DND-41 (cell line): ENCODE measurements at regions not wholly inside any gene's neighbourhood (a gene's known extent, or its start where the extent isn't known, plus 50 kb on each side); places are given as distances from the start of the nearest gene placed in this dataset.

ENCODE experiments used
- ATAC-seq: fragments of 200-7000 bp; cut with Tn5 transposase; 3 replicates; pipeline ENCODE4 v1.9.1; 2021; ENCODE audit warnings: low read depth; ENCODE audit not compliant: insufficient read depth
- DNase-seq: peaks from one replicate; pipeline ENCODE4 v3.0.0-alpha.2; 2020
- H2AFZ ChIP-seq: 2 replicates; pipeline ENCODE4 v1.6.0; 2012; ENCODE audit warnings: low read depth, low read length
- H3K27ac ChIP-seq: 2 replicates; pipeline ENCODE4 v1.5.1; 2012; ENCODE audit warnings: low read length, inconsistent platforms
- H3K27me3 ChIP-seq: fragments of 200-600 bp; sonication (generic); 2 replicates; pipeline ENCODE4 v1.6.0; 2012; ENCODE audit warnings: low read length, mild to moderate bottlenecking, inconsistent platforms; ENCODE audit not compliant: insufficient read depth, poor library complexity
- H3K36me3 ChIP-seq: 2 replicates; pipeline ENCODE4 v1.5.1; 2012; ENCODE audit warnings: low read length, inconsistent platforms; ENCODE audit not compliant: insufficient read depth
- H3K4me1 ChIP-seq: 2 replicates; pipeline ENCODE4 v1.5.1; 2012; ENCODE audit warnings: mild to moderate bottlenecking, low read length; ENCODE audit not compliant: insufficient read depth
- H3K4me2 ChIP-seq: 2 replicates; pipeline ENCODE4 v1.6.0; 2012; ENCODE audit warnings: mild to moderate bottlenecking, moderate library complexity, low read length, inconsistent platforms; ENCODE audit not compliant: insufficient read depth
- H3K4me3 ChIP-seq, 2 experiments: fragments of 200-600 bp in 1 of 2; shearing (Covaris generic) in 1 of 2; 2 replicates each; pipeline ENCODE4 v1.5.1; 2012 to 2016; ENCODE audit warnings: inconsistent platforms in 2 of 2, low read length in 2 of 2, mild to moderate bottlenecking in 2 of 2, low read depth in 1 of 2, moderate library complexity in 1 of 2
- H3K79me2 ChIP-seq: 2 replicates; pipeline ENCODE4 v1.6.0; 2012; ENCODE audit warnings: low read length, inconsistent platforms; ENCODE audit not compliant: insufficient read depth
- H3K9ac ChIP-seq: 2 replicates; pipeline ENCODE4 v1.6.0; 2012; ENCODE audit warnings: low read depth, mild to moderate bottlenecking, inconsistent platforms, low read length, moderate library complexity
- H3K9me3 ChIP-seq: 2 replicates; pipeline ENCODE4 v1.5.1; 2012; ENCODE audit warnings: low read length, moderate library complexity, mild to moderate bottlenecking, inconsistent platforms; ENCODE audit not compliant: insufficient read depth, severe bottlenecking
- H4K20me1 ChIP-seq: 2 replicates; pipeline ENCODE4 v1.6.0; 2012; ENCODE audit warnings: low read length; ENCODE audit not compliant: insufficient read depth
- EZH2 ChIP-seq: IDR thresholded peaks from 3 replicates; pipeline ENCODE4 v1.6.1; 2012; ENCODE audit warnings: borderline replicate concordance, low read depth, mild to moderate bottlenecking, moderate library complexity, low read length, inconsistent platforms; ENCODE audit not compliant: severe bottlenecking
- TF ChIP-seq, protein P1 (sequence below): IDR thresholded peaks from 2 replicates; pipeline ENCODE4 v1.5.1; 2012; ENCODE audit warnings: borderline replicate concordance, low read length, moderate library complexity, mild to moderate bottlenecking; ENCODE audit not compliant: poor library complexity, severe bottlenecking; ENCODE audit errors: extremely low read depth

- Histone ChIP-seq H3K79me2 (no peaks in the 10 kb centered on the region), H2AFZ (no peak overlapping the region), H3K4me1 (no peaks in the 10 kb centered on the region), H3K9me3 (no peaks in the 10 kb centered on the region), H3K4me2 (no peak overlapping the region), H3K27ac (no peak overlapping the region), H3K36me3 (no peaks in the 10 kb centered on the region), H3K27me3 (no peaks in the 10 kb centered on the region), H3K9ac (no peak overlapping the region), H4K20me1 (no peaks in the 10 kb centered on the region), H3K4me3 (no peak overlapping the region)
- TF ChIP-seq, protein P1, sequence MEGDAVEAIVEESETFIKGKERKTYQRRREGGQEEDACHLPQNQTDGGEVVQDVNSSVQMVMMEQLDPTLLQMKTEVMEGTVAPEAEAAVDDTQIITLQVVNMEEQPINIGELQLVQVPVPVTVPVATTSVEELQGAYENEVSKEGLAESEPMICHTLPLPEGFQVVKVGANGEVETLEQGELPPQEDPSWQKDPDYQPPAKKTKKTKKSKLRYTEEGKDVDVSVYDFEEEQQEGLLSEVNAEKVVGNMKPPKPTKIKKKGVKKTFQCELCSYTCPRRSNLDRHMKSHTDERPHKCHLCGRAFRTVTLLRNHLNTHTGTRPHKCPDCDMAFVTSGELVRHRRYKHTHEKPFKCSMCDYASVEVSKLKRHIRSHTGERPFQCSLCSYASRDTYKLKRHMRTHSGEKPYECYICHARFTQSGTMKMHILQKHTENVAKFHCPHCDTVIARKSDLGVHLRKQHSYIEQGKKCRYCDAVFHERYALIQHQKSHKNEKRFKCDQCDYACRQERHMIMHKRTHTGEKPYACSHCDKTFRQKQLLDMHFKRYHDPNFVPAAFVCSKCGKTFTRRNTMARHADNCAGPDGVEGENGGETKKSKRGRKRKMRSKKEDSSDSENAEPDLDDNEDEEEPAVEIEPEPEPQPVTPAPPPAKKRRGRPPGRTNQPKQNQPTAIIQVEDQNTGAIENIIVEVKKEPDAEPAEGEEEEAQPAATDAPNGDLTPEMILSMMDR = no peak
- no peak for TF ChIP-seq EZH2
- DNase-seq (no peak), ATAC-seq (no peak)
Measured at GRCh38 chr2:220424561-220424960, 797.1 kb downstream of the SLC4A3 start.

DNA sequence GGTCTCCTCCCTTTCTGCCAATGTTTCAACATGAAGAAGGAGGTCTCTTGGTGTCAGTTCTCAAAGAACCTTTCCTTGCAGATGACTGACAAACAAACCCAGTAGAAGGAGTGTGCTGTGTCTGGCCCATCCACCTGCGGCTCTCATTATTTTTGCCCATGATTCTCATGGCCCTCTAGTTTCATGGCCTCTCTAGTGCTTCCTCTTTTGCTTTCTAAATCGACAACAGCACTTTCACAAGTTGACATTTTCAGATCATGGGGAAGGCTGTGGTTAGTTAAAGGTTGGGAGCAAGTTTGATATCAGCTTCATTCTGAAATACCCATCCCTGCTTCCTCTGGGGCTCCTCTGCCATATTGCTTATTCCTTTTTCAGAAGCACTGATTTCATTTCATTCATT, 805.2 kb downstream of the SLC4A3 start:
- Histone ChIP-seq H3K27me3 (no peaks in the 10 kb centered on the region), H3K4me3 (no peak overlapping the region)
- ATAC-seq = no peak

DNA sequence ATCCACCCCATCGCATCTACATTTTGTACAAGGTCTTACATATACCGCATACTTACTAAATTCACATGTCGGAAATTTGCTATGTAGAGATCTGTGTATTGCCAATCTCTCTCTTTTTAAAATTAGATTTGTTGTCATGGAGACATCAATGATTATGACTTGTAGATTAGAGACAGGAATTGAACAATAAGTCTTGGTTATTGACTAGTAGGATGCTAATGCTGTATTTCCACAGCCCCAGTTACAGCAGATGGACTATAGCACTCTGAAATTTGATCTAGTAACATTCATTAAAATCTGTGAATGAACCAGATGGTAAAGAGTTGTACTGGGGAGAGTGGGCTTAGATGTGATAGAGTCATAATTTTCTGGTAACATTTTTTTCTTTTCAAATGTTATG, 805.7 kb downstream of the SLC4A3 start:
- Histone ChIP-seq H3K4me1 (no peaks in the 10 kb centered on the region), H3K9ac (no peak overlapping the region), H3K27me3 (no peaks in the 10 kb centered on the region), H3K9me3 (no peaks in the 10 kb centered on the region), H3K36me3 (no peaks in the 10 kb centered on the region), H3K4me3 (no peak overlapping the region), H3K27ac (no peak overlapping the region), H3K79me2 (no peaks in the 10 kb centered on the region), H4K20me1 (no peaks in the 10 kb centered on the region), H3K4me2 (no peak overlapping the region), H2AFZ (no peak overlapping the region)
- ATAC-seq = no peak
- no peak for DNase-seq
- no peak for TF ChIP-seq EZH2
- TF ChIP-seq, protein P1 = no peak

More for the DNA sequence above, 805.2 kb downstream of the SLC4A3 start:
- no peak overlapping the region for H3K9ac ChIP-seq
- H3K4me1 ChIP-seq = no peaks in the 10 kb centered on the region
- no peaks in the 10 kb centered on the region for H4K20me1 ChIP-seq
- no peak overlapping the region for H3K4me2 ChIP-seq
- no peaks in the 10 kb centered on the region for H3K36me3 ChIP-seq
- no peak for DNase-seq
- H2AFZ ChIP-seq = no peak overlapping the region
- H3K79me2 ChIP-seq = no peaks in the 10 kb centered on the region
- H3K9me3 ChIP-seq = no peaks in the 10 kb centered on the region
- H3K27ac ChIP-seq = no peak overlapping the region
- no peak for TF ChIP-seq EZH2
- TF ChIP-seq, protein P1 = no peak

GRCh38 chr2:220434385-220434784, 807.0 kb downstream of the SLC4A3 start:
- Histone ChIP-seq H3K4me3 (no peak overlapping the region), H3K9me3 (no peaks in the 10 kb centered on the region), H3K36me3 (no peaks in the 10 kb centered on the region), H2AFZ (no peak overlapping the region), H3K27me3 (no peaks in the 10 kb centered on the region), H3K27ac (no peak overlapping the region), H4K20me1 (no peaks in the 10 kb centered on the region), H3K79me2 (no peaks in the 10 kb centered on the region), H3K9ac (no peak overlapping the region), H3K4me1 (no peaks in the 10 kb centered on the region), H3K4me2 (no peak overlapping the region)
- DNase-seq (no peak), ATAC-seq (no peak)
- TF ChIP-seq, protein P1 = no peak
- TF ChIP-seq EZH2 = no peak
